ENCODE measurements at regions not wholly inside any gene's neighbourhood (a gene's known extent, or its start where the extent isn't known, plus 50 kb on each side); places are given as distances from the start of the nearest gene placed in this dataset.

DNA sequence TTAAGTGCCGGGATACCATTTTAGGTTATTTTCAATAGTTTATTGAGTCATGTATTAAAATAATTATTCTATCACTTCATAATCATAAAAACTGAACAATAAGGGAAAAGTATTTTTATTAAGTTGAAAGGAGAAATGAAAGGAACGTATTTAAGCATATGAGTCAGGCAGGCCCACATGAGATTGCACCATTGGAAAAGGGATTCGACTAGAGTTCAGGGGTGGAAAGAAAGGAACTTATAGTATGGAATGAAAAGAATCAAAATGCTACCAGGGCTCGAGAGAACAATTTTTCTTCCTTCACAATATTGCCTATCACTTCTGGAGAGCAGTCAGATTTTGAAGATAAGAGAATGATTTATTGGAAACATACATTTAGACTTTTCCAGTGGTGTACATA lies 516.5 kb upstream of the NETO1 start:
- H3K4me1 ChIP-seq (ENCODE audit: control insufficient read depth, insufficient read depth, low read length) = no peaks in the 10 kb centered on the region
- no peak overlapping the region for H3K27ac ChIP-seq (ENCODE audit: low read length)
- TF ChIP-seq, protein P1, sequence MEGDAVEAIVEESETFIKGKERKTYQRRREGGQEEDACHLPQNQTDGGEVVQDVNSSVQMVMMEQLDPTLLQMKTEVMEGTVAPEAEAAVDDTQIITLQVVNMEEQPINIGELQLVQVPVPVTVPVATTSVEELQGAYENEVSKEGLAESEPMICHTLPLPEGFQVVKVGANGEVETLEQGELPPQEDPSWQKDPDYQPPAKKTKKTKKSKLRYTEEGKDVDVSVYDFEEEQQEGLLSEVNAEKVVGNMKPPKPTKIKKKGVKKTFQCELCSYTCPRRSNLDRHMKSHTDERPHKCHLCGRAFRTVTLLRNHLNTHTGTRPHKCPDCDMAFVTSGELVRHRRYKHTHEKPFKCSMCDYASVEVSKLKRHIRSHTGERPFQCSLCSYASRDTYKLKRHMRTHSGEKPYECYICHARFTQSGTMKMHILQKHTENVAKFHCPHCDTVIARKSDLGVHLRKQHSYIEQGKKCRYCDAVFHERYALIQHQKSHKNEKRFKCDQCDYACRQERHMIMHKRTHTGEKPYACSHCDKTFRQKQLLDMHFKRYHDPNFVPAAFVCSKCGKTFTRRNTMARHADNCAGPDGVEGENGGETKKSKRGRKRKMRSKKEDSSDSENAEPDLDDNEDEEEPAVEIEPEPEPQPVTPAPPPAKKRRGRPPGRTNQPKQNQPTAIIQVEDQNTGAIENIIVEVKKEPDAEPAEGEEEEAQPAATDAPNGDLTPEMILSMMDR (IDR thresholded peaks at IDR 0.05) = no peak
- Mint-ChIP-seq H3K9me3 (peaks cover 10 to 21% of the 10 kb centered on the region in 2 donors), H3K27me3 (ENCODE audit: low read depth in 2 of 2) (no peaks in the 10 kb centered on the region), H3K36me3 (no peaks in the 10 kb centered on the region), H3K27ac (no peak overlapping the region), H3K4me3 (no peak overlapping the region), H3K4me1 (no peaks in the 10 kb centered on the region)
- intact Hi-C loops (cut with micrococcal nuclease) = no loop called here
- 73% methylated on average over 2 of the region's 4 CpGs for WGBS (ENCODE audit: insufficient coverage)
- no peak for ATAC-seq
- H3K27me3 ChIP-seq (ENCODE audit: control insufficient read depth, insufficient read depth, low read length) = no peaks in the 10 kb centered on the region
- no peak for DNase-seq
- no peak overlapping the region for H3K4me3 ChIP-seq (ENCODE audit: low read length)
- no peaks in the 10 kb centered on the region for H3K36me3 ChIP-seq (ENCODE audit: control insufficient read depth, insufficient read depth, low read length)
- no peaks in the 10 kb centered on the region for H3K9me3 ChIP-seq (ENCODE audit: control insufficient read depth, insufficient read depth, low read length)

DNA sequence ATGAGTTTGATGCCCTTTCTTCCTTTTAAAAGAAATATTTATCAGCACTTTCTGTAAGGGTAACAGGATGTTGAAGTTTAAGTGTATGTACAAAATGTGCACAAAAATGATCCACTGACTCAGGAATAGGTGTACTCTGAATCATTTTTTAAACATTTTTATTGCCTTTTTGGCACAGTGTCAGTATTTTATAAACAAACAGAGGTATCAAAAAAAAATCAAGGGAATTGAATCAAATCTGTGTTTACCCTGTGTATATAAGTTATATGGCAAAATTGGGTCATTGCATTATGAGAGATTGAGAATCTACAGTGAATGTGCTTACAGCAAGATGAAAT lies 513.9 kb upstream of the NETO1 start:
- TF ChIP-seq, protein P1 (IDR thresholded peaks at IDR 0.05) = no peak
- peaks cover 6 to 15% of the 10 kb centered on the region in 2 donors for H3K9me3 Mint-ChIP-seq
- intact Hi-C loops (cut with micrococcal nuclease) = no loop called here
- Histone ChIP-seq H3K9me3 (ENCODE audit: control insufficient read depth, insufficient read depth, low read length) (no peaks in the 10 kb centered on the region), H3K27ac (ENCODE audit: low read length) (no peak overlapping the region), H3K4me1 (ENCODE audit: control insufficient read depth, insufficient read depth, low read length) (no peaks in the 10 kb centered on the region), H3K36me3 (ENCODE audit: control insufficient read depth, insufficient read depth, low read length) (no peaks in the 10 kb centered on the region), H3K4me3 (ENCODE audit: low read length) (no peak overlapping the region), H3K27me3 (ENCODE audit: control insufficient read depth, insufficient read depth, low read length) (no peaks in the 10 kb centered on the region)
- DNase-seq (no peak), ATAC-seq (no peak)
- H3K4me3 Mint-ChIP-seq = no peak overlapping the region
- H3K27me3 Mint-ChIP-seq (ENCODE audit: low read depth in 2 of 2) = no peaks in the 10 kb centered on the region
- H3K27ac Mint-ChIP-seq = no peak overlapping the region
- H3K36me3 Mint-ChIP-seq = no peaks in the 10 kb centered on the region
- no peaks in the 10 kb centered on the region for H3K4me1 Mint-ChIP-seq

DNA sequence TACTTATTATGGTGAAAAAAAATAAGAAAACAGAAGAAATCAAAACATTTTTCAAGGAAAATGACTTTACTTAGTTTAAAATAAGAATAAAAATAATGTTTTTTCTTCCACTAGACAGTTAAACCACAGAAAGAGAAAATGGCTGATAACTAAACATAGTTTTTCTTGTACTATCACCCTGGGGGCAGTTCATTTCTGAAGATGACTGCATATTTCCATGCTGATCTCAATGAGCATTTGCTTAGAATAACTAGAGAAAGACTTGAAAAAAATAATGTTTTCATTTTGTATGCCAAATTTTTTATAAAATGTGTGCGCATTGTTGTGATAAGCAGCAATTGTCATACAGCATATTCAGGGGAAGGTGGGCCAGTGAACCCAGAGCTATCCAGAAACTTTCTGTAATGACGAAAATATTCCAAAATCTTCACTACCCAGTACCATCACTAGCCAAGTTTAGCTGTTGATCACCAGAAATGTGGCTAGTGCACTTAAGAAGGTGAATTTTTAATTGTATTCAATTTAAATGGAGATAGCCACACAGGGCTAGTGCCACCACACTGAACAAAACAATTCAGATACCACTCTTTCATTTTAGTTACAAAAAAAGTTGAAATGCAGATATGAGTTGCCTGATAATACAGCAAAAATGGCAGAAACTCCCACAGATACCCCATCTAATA lies 513.4 kb upstream of the NETO1 start:
- WGBS (ENCODE audit: insufficient coverage) = 100% methylated on average over 1 of the region's 2 CpGs
- intact Hi-C loops (cut with micrococcal nuclease) = no loop called here
- H3K4me1 ChIP-seq (ENCODE audit: control insufficient read depth, insufficient read depth, low read length) = no peaks in the 10 kb centered on the region
- Mint-ChIP-seq H3K27ac (no peak overlapping the region), H3K27me3 (ENCODE audit: low read depth in 2 of 2) (no peaks in the 10 kb centered on the region), H3K36me3 (no peaks in the 10 kb centered on the region), H3K9me3 (peaks cover 6 to 17% of the 10 kb centered on the region in 2 donors), H3K4me3 (no peak overlapping the region), H3K4me1 (no peaks in the 10 kb centered on the region)
- no peaks in the 10 kb centered on the region for H3K27me3 ChIP-seq (ENCODE audit: control insufficient read depth, insufficient read depth, low read length)
- no peaks in the 10 kb centered on the region for H3K36me3 ChIP-seq (ENCODE audit: control insufficient read depth, insufficient read depth, low read length)
- ATAC-seq (no peak), DNase-seq (no peak)
- TF ChIP-seq, protein P1 (IDR thresholded peaks at IDR 0.05) = no peak
- H3K4me3 ChIP-seq (ENCODE audit: low read length) = no peak overlapping the region
- H3K9me3 ChIP-seq (ENCODE audit: control insufficient read depth, insufficient read depth, low read length) = no peaks in the 10 kb centered on the region
- H3K27ac ChIP-seq (ENCODE audit: low read length) = no peak overlapping the region

DNA sequence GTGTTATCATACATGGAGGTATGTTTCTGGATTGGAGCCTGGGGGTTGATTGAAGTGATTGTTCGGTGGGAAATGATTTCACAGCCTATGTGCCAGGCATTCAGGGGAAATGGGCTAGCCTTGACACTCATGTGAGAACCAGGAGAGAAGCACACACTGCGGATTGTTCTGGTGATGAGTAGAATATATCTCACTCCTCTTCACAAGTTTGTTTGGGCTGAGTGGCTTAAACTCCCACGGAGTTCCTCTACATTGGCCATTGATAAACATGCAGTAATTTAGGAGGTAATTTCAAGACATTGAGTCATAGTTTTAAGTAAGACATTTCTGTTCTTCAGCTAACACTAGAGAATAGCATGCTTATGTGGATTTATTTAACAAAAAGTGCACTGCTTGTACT lies 498.9 kb upstream of the NETO1 start:
- H3K36me3 Mint-ChIP-seq = peaks cover 5% of the 10 kb centered on the region
- Histone ChIP-seq H3K36me3 (ENCODE audit: control insufficient read depth, insufficient read depth, low read length) (no peaks in the 10 kb centered on the region), H3K27ac (ENCODE audit: low read length) (no peak overlapping the region), H3K4me1 (ENCODE audit: control insufficient read depth, insufficient read depth, low read length) (no peaks in the 10 kb centered on the region), H3K27me3 (ENCODE audit: control insufficient read depth, insufficient read depth, low read length) (no peaks in the 10 kb centered on the region), H3K4me3 (ENCODE audit: low read length) (no peak overlapping the region), H3K9me3 (ENCODE audit: control insufficient read depth, insufficient read depth, low read length) (peaks cover 7% of the 10 kb centered on the region)
- H3K27ac Mint-ChIP-seq = no peak overlapping the region
- H3K27me3 Mint-ChIP-seq (ENCODE audit: low read depth in 2 of 2) = no peaks in the 10 kb centered on the region
- DNase-seq = no peak
- WGBS (ENCODE audit: insufficient coverage) = 77% methylated on average over 2 of the region's 3 CpGs
- no peak for ATAC-seq
- intact Hi-C loops (cut with micrococcal nuclease) = no loop called here
- no peak overlapping the region for H3K4me3 Mint-ChIP-seq
- H3K4me1 Mint-ChIP-seq = no peaks in the 10 kb centered on the region
- TF ChIP-seq, protein P1 (IDR thresholded peaks at IDR 0.05) = no peak
- H3K9me3 Mint-ChIP-seq = peaks cover 5 to 12% of the 10 kb centered on the region in 2 donors
